AG09319 (cell line): ENCODE measurements at regions not wholly inside any gene's neighbourhood (a gene's known extent, or its start where the extent isn't known, plus 50 kb on each side); places are given as distances from the start of the nearest gene placed in this dataset.

Experiments
- DNase-seq: peaks from one replicate; pipeline ENCODE4 v3.0.0-alpha.2; 2010; ENCODE audit warnings: low read depth; ENCODE audit errors: extremely low read depth
- CTCF ChIP-seq: IDR thresholded peaks from 2 replicates; pipeline ENCODE4 v1.5.1; 2011; ENCODE audit warnings: low read depth, mild to moderate bottlenecking, inconsistent platforms, low read length, moderate library complexity

GRCh38 chr19:31874313-31874712, 471.1 kb upstream of the ZNF507 start:
- TF ChIP-seq CTCF, result no peak

GRCh38 chr19:31875591-31875990, 469.8 kb upstream of the ZNF507 start:
- TF ChIP-seq CTCF, result no peak
- no peak for DNase-seq

More at GRCh38 chr19:31874313-31874712, 471.1 kb upstream of the ZNF507 start:
- DNase-seq, result no peak

GRCh38 chr19:31880283-31880682, 465.1 kb upstream of the ZNF507 start:
- TF ChIP-seq CTCF, result no peak
- no peak for DNase-seq

GRCh38 chr19:31881988-31882387, 463.4 kb upstream of the ZNF507 start:
- DNase-seq, result no peak
- TF ChIP-seq CTCF, result no peak

- DNase-seq, result no peak
- TF ChIP-seq CTCF, result no peak
These were observed 462.7 kb upstream of the ZNF507 start for GRCh38 chr19:31882709-31883108.

- DNase-seq, result no peak
- TF ChIP-seq CTCF, result no peak
These were observed 462.0 kb upstream of the ZNF507 start for GRCh38 chr19:31883296-31883990.

GRCh38 chr19:31885280-31885853, 460.0 kb upstream of the ZNF507 start:
- DNase-seq, result no peak
- no peak for TF ChIP-seq CTCF
